ENCODE measurements at regions not wholly inside any gene's neighbourhood (a gene's known extent, or its start where the extent isn't known, plus 50 kb on each side); places are given as distances from the start of the nearest gene placed in this dataset.

- CTCF ChIA-PET = interaction anchor here (0.5 to 1.6 kb wide), 3 partner anchors 9 to 76 kb away, joined by 3 to 10 read pairs (median 4); no protein-coding TSS in a partner anchor
- TF ChIP-seq CTCF (IDR thresholded peaks at IDR 0.05; ENCODE audit: control extremely low read depth, extremely low read depth, low read depth, missing control alignments) = no peak
- POLR2A ChIA-PET = no interaction called here
- DNase-seq (ENCODE audit: extremely low spot score) = no peak
Observed at GRCh38 chr2:146124741-146125140, 1604.8 kb upstream of the ZEB2 start.

GRCh38 chr2:146123714-146124113, 1603.8 kb upstream of the ZEB2 start:
- POLR2A ChIA-PET = no interaction called here
- CTCF ChIA-PET = no interaction called here

GRCh38 chr2:146123256-146123655, 1603.3 kb upstream of the ZEB2 start:
- POLR2A ChIA-PET = no interaction called here
- CTCF ChIA-PET = no interaction called here
- no peak for TF ChIP-seq CTCF (IDR thresholded peaks at IDR 0.05; ENCODE audit: control extremely low read depth, extremely low read depth, low read depth, missing control alignments)
- DNase-seq (ENCODE audit: extremely low spot score) = no peak

More at GRCh38 chr2:146123714-146124113, 1603.8 kb upstream of the ZEB2 start:
- no peak for TF ChIP-seq CTCF (IDR thresholded peaks at IDR 0.05; ENCODE audit: control extremely low read depth, extremely low read depth, low read depth, missing control alignments)
- no peak for DNase-seq (ENCODE audit: extremely low spot score)

GRCh38 chr2:146119586-146119985, 1599.7 kb upstream of the ZEB2 start:
- no peak for TF ChIP-seq CTCF (IDR thresholded peaks at IDR 0.05; ENCODE audit: control extremely low read depth, extremely low read depth, low read depth, missing control alignments)
- CTCF ChIA-PET = interaction anchor here (0.8 to 1.7 kb wide), 3 partner anchors 9 to 17 kb away, joined by 3 to 4 read pairs (median 3); no protein-coding TSS in a partner anchor
- DNase-seq (ENCODE audit: extremely low spot score) = no peak
- POLR2A ChIA-PET = no interaction called here

GRCh38 chr2:146108993-146109392, 1589.1 kb upstream of the ZEB2 start:
- POLR2A ChIA-PET = no interaction called here
- TF ChIP-seq CTCF (IDR thresholded peaks at IDR 0.05; ENCODE audit: control extremely low read depth, extremely low read depth, low read depth, missing control alignments) = no peak
- CTCF ChIA-PET = interaction anchor here (1.8 kb wide), 1 partner anchor 10 kb away, joined by 4 read pairs; no protein-coding TSS in a partner anchor
- DNase-seq (ENCODE audit: extremely low spot score) = no peak

- no peak for TF ChIP-seq CTCF (IDR thresholded peaks at IDR 0.05; ENCODE audit: control extremely low read depth, extremely low read depth, low read depth, missing control alignments)
- POLR2A ChIA-PET = no interaction called here
- CTCF ChIA-PET = no interaction called here
- DNase-seq (ENCODE audit: extremely low spot score) = no peak
Observed at GRCh38 chr2:146094185-146094584, 1574.3 kb upstream of the ZEB2 start.

- CTCF ChIA-PET = no interaction called here
- DNase-seq (ENCODE audit: extremely low spot score) = no peak
- POLR2A ChIA-PET = no interaction called here
- TF ChIP-seq CTCF (IDR thresholded peaks at IDR 0.05; ENCODE audit: control extremely low read depth, extremely low read depth, low read depth, missing control alignments) = no peak
Observed at GRCh38 chr2:146081459-146081858, 1561.5 kb upstream of the ZEB2 start.
